Ovary (tissue), 7 donors: ENCODE measurements at regions not wholly inside any gene's neighbourhood (a gene's known extent, or its start where the extent isn't known, plus 50 kb on each side); places are given as distances from the start of the nearest gene placed in this dataset.

ENCODE experiments used
- DNase-seq, 5 donors: peaks; one replicate each; pipeline ENCODE4 v3.0.0-alpha.2; 2019 to 2020
- H3K27ac ChIP-seq, 2 donors: fragments of 200-600 bp; one replicate each; pipeline versions ENCODE4 v1.5.1 to v1.8.0; 2019 to 2022
- H3K27me3 ChIP-seq: fragments of 200-600 bp; one replicate; pipeline ENCODE4 v1.8.0; 2022
- H3K36me3 ChIP-seq: fragments of 200-600 bp; sonication (generic); one replicate; pipeline ENCODE4 v1.5.1; 2019
- H3K4me1 ChIP-seq: one replicate; pipeline ENCODE4 v1.8.1; 2013; ENCODE audit warnings: mild to moderate bottlenecking, moderate library complexity; ENCODE audit not compliant: insufficient read depth
- H3K4me3 ChIP-seq: fragments of 200-600 bp; sonication (generic); one replicate; pipeline ENCODE4 v1.5.1; 2017
- H3K9me3 ChIP-seq, 2 donors: fragments of 200-600 bp in 1 of 2; sonication (generic) in 1 of 2; one replicate each; pipeline versions ENCODE4 v1.5.1 to v1.8.1; 2013 to 2019; ENCODE audit warnings: mild to moderate bottlenecking in 1 of 2, moderate library complexity in 1 of 2
- EP300 ChIP-seq: sonication (generic); formaldehyde crosslinking; IDR thresholded peaks from one replicate; pipeline ENCODE4 v1.6.1; 2017; ENCODE audit warnings: antibody characterized with exemption
- POLR2A ChIP-seq: fragments of 450-650 bp; IDR thresholded peaks from one replicate; pipeline ENCODE4 v1.6.1; 2017; ENCODE audit warnings: antibody characterized with exemption, mild to moderate bottlenecking, moderate library complexity
- WGBS, 3 donors: extraction: QIAGEN DNeasy Blood & Tissue Kit in 1 of 3; methylation state at CpG; one replicate each; pipeline versions ENCODE4 v1.1.5 to v1.1.7; 2013 to 2017; 5-methylcytosine and 5-hydroxymethylcytosine counted together
- intact Hi-C, 4 donors: fragments of 100-400 bp; cut with DNase I; formaldehyde crosslinking; loops; one replicate each; pipeline versions ENCODE4 v1.11.0 to v1.15.1; 2022 to 2023
- TF ChIP-seq, protein P1 (sequence below), 3 donors: fragments of 450-650 bp in 2 of 3; fragments of 200-600 bp in 1 of 3; IDR thresholded peaks; one replicate each; pipeline versions ENCODE4 v1.5.1 to v1.8.0; 2016 to 2022; ENCODE audit warnings: antibody characterized with exemption in 3 of 3, mild to moderate bottlenecking in 1 of 3
- donor health status: DM: no; HTN: no; CAD: no; lungs with moderate emphysema.
- donor health status: DM: no; HTN: no; CAD: no.
- donor health status: Bipolar disorder and iron deficiency.
- donor health status: DM: no; HTN: no; CAD: no.
- donor health status: DM: yes; HTN: yes; CAD: no.

DNA sequence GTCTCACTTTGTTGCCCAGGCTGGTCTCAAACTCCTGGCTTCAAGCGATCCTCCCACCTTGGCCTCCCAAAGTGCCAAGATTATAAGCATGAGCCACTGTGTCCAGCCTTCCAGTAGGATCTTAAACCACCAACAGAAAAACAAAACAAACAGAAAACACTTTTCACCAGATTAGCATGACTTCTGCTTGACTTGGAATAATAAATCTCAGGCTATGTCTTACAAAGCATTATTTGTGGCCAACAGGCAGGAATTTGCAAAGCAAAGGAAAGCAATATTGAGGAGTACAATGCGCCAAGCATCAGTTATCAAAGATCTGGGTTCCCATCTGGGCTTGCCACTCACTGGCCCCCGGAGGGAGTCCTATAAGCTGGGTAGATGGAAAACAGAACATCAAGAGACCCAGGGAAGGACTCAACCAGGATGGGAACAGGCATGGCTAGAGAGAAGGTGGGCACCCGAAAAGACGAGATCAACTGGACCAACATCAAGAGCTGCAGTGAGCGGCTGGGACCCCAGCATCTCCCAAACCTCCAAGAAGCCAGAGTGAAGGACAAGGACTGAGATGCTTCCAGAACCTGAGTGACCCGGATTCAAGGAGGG, 101.2 kb downstream of the TMEM30B start:
- no peak for DNase-seq
- Histone ChIP-seq H3K27ac (no peak overlapping the region), H3K4me1 (no peaks in the 10 kb centered on the region), H3K4me3 (no peak overlapping the region), H3K36me3 (no peaks in the 10 kb centered on the region), H3K9me3 (no peaks in the 10 kb centered on the region), H3K27me3 (no peaks in the 10 kb centered on the region)
- no peak for TF ChIP-seq POLR2A
- TF ChIP-seq EP300 = no peak
- TF ChIP-seq, protein P1, sequence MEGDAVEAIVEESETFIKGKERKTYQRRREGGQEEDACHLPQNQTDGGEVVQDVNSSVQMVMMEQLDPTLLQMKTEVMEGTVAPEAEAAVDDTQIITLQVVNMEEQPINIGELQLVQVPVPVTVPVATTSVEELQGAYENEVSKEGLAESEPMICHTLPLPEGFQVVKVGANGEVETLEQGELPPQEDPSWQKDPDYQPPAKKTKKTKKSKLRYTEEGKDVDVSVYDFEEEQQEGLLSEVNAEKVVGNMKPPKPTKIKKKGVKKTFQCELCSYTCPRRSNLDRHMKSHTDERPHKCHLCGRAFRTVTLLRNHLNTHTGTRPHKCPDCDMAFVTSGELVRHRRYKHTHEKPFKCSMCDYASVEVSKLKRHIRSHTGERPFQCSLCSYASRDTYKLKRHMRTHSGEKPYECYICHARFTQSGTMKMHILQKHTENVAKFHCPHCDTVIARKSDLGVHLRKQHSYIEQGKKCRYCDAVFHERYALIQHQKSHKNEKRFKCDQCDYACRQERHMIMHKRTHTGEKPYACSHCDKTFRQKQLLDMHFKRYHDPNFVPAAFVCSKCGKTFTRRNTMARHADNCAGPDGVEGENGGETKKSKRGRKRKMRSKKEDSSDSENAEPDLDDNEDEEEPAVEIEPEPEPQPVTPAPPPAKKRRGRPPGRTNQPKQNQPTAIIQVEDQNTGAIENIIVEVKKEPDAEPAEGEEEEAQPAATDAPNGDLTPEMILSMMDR (IDR thresholded peaks at IDR 0.05) = no peak
- 88 to 94% (median 89%) methylated on average over 7 of the region's 7 CpGs for WGBS, 3 donors
- intact Hi-C loops = no loop called here

DNA sequence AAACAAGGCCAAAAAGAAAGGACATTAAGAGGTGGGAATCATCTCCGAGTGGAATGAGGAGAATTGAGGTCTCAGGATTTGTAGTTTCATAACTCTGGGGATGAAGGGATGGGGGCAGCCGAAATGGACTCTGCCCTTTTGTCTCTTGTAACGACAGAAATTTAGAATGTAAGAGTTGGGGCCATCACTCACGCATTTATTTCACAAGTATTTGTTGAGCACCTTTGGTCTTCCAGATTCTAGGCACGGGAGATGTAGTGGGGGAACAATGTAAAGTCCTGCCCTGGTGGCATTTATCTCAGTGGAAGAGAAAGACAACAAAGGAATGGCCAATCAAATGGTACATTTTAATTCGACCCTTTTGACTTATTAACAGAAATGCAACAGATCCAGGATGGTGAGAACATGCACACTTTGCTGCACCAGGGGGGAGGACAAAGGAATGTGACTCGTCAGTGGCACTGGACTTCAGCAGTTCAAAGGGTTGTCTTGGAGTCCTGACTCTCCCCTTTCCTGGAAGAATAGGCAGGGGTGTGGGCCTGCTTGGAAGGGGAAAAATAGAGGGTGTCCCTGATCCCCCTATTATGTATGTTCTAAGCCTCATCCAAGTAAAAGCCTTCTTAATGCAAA, 102.0 kb downstream of the TMEM30B start:
- WGBS, 3 donors = 71 to 85% (median 79%) methylated on average over 7 of the region's 7 CpGs
- no peaks in the 10 kb centered on the region for H3K4me1 ChIP-seq
- H3K27ac ChIP-seq = no peak overlapping the region
- DNase-seq = no peak
- no peak overlapping the region for H3K4me3 ChIP-seq
- TF ChIP-seq, protein P1 (IDR thresholded peaks at IDR 0.05) = no peak
- TF ChIP-seq EP300 (no peak), POLR2A (no peak)
- intact Hi-C loops = no loop called here
- no peaks in the 10 kb centered on the region for H3K27me3 ChIP-seq
- H3K36me3 ChIP-seq = no peaks in the 10 kb centered on the region
- no peaks in the 10 kb centered on the region for H3K9me3 ChIP-seq

DNA sequence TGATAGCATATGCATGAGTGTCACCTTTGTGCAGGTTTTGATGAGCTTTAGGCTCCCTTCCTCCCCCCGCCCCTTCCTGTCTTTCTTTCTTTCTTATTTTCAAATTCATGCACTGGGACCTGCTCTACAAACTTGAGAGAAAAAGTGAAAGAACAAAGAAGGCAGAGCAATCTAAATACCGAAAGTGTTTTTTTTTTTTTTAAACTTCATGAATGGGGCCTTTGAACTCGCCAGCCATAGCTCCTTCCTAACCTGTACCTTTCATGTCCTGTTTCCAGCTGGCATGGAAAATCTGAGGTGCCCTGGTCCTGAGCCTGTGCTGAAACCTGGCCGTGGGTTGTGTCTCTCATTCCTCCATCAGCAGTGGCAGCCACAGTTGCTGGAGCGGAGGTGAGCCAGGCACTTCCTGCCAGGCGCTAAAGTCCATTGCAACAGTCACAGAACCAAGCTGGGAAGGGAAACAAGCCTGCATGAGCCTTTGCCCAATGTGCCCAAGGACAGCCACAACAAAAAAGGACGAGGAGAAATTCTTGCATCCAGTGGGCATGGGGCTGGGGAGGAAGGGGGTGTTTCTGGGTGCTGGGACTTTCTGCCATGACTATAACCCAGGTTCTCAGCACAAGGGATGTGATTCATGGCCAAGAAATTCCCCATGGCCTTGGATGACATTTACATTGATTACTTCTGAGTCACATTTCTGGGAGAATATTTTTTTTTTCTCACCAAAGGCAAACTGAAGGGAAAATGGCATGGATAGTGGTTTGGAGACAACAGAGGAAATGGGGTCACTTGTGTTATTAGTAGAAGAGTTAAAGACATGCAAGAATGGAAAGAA, 102.7 kb downstream of the TMEM30B start:
- intact Hi-C loops = no loop called here
- Histone ChIP-seq H3K36me3 (no peaks in the 10 kb centered on the region), H3K4me3 (no peak overlapping the region), H3K27me3 (no peaks in the 10 kb centered on the region), H3K27ac (no peak overlapping the region), H3K9me3 (no peaks in the 10 kb centered on the region), H3K4me1 (no peaks in the 10 kb centered on the region)
- WGBS, 3 donors = 79 to 85% (median 79%) methylated on average over 7 of the region's 7 CpGs
- DNase-seq = no peak
- TF ChIP-seq, protein P1 (IDR thresholded peaks at IDR 0.05) = no peak
- no peak for TF ChIP-seq POLR2A
- no peak for TF ChIP-seq EP300

DNA sequence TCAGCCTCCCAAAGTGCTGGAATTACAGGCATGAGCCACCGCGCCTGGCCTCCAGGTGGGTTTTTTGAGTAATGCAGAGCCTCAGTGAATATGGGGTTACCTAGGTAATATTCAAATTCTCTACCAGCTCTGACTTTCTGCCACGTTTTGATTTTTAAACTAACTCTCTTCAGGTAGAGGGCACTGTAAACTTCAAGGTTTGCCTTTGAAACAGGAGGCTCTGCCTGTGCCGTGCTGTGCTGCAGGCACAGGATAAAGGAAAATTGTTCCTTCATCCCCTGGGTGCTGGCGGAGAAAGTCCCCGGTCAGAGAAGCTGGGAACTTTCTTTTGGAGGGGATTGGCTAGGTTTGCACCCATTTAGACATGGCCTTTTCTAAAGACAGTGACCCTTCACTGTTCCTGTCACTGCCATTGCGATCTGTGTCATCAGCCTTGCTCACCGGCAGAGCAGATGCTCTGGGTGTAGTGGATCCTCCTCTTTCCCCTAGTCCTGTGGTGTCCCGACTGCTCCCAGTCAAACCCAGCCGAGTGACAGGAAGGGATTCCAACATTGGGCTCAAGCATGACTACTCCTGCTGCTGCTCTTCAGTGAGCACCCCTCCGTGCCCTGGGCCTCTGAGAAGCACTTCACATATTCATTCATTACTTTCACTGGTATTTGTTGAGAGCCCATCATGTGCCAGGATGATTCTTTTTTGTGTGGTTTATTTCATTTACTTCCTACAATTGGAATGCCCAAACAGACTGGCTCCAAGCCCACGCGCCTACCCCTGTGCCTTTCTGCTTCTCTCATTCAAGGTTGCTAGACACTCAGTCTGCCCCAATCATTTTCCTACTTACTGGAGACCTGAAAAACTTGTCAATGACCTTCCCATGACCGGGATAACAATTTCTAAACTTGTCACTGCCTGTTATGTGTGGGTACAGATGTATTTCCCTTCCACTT, 103.6 kb downstream of the TMEM30B start:
- Histone ChIP-seq H3K4me3 (no peak overlapping the region), H3K27me3 (no peaks in the 10 kb centered on the region), H3K36me3 (no peaks in the 10 kb centered on the region), H3K4me1 (no peaks in the 10 kb centered on the region), H3K9me3 (no peaks in the 10 kb centered on the region), H3K27ac (no peak overlapping the region)
- no peak for DNase-seq
- 80 to 85% (median 80%) methylated on average over 14 of the region's 14 CpGs for WGBS, 3 donors
- TF ChIP-seq POLR2A (no peak), EP300 (no peak)
- TF ChIP-seq, protein P1 (IDR thresholded peaks at IDR 0.05) = no peak
- intact Hi-C loops = no loop called here
